NB4 (cell line): ENCODE measurements at regions not wholly inside any gene's neighbourhood (a gene's known extent, or its start where the extent isn't known, plus 50 kb on each side); places are given as distances from the start of the nearest gene placed in this dataset.

Experiments used
- CTCF ChIP-seq: IDR thresholded peaks from one replicate; pipeline ENCODE4 v1.5.1; 2012; ENCODE audit warnings: low read depth, low read length
- MAX ChIP-seq: IDR thresholded peaks from 2 replicates; pipeline ENCODE4 v1.6.1; 2011; ENCODE audit warnings: low read depth, low read length
- MYC ChIP-seq: IDR thresholded peaks from 2 replicates; pipeline ENCODE4 v1.6.1; 2011; ENCODE audit warnings: low read depth, low read length
- POLR2A ChIP-seq: IDR thresholded peaks from 2 replicates; pipeline ENCODE4 v1.6.1; 2011; ENCODE audit warnings: mild to moderate bottlenecking; ENCODE audit not compliant: insufficient read length; ENCODE audit errors: extremely low read depth

- TF ChIP-seq CTCF (no peak), MAX (no peak), POLR2A (no peak), MYC (no peak)
Observed at GRCh38 chr15:25613134-25613533, 174.3 kb upstream of the UBE3A start.
